ENCODE measurements at regions not wholly inside any gene's neighbourhood (a gene's known extent, or its start where the extent isn't known, plus 50 kb on each side); places are given as distances from the start of the nearest gene placed in this dataset.

DNA sequence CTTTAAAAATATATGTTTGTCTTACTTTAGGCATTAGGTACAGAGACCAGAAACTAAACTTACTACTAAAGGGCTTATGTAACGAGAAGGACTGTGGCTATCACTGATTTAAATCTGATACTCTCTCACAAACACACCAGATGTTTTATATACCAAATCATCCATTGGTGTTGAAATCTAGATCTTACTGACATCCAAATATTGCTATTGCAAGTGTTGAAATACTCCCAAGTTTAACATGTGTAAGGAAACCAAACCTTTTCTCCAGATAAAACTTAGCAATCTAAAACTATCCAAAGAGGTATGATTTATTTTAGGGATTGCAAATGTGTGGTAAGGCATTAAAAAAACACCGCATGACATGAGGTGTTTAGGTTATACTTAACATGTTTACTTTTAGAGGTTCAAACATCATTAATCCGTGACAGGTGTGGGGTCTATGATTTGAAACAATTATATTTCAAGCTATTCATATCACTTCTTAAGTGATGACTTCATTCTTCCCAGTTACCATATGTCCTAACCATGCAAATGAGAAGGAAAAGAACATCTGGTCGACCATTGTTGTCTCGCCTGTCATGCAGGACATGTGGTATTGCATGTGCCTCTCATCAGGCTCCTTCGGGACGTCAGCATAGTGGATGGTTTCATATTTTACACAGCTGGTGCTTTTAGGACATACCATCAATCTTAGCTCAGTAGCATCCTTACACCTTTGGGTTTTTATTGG is 168.3 kb upstream of the SPACA1 start:
- TF ChIP-seq, protein P1, sequence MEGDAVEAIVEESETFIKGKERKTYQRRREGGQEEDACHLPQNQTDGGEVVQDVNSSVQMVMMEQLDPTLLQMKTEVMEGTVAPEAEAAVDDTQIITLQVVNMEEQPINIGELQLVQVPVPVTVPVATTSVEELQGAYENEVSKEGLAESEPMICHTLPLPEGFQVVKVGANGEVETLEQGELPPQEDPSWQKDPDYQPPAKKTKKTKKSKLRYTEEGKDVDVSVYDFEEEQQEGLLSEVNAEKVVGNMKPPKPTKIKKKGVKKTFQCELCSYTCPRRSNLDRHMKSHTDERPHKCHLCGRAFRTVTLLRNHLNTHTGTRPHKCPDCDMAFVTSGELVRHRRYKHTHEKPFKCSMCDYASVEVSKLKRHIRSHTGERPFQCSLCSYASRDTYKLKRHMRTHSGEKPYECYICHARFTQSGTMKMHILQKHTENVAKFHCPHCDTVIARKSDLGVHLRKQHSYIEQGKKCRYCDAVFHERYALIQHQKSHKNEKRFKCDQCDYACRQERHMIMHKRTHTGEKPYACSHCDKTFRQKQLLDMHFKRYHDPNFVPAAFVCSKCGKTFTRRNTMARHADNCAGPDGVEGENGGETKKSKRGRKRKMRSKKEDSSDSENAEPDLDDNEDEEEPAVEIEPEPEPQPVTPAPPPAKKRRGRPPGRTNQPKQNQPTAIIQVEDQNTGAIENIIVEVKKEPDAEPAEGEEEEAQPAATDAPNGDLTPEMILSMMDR (IDR thresholded peaks at IDR 0.05): no peak

DNA sequence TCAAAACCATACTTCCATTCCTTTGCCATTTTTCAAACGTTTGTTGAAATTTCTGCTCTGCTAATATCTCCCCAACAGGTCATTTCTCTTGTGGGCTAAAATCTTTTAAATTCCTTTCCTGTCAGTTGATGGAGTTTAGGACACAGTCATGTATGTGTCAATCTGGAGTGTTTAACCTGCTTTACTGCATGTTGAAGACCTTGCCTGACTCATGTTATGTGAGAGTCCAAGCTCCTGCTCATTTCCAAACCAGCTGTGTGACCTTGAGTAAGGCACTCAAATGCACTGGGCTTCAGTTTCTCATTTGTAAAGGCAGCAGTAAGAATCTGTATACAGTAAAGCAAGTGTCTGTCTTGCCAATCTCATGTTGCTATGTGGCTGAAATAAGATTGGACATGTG is 171.9 kb upstream of the SPACA1 start:
- TF ChIP-seq, protein P1 (IDR thresholded peaks at IDR 0.05): no peak

DNA sequence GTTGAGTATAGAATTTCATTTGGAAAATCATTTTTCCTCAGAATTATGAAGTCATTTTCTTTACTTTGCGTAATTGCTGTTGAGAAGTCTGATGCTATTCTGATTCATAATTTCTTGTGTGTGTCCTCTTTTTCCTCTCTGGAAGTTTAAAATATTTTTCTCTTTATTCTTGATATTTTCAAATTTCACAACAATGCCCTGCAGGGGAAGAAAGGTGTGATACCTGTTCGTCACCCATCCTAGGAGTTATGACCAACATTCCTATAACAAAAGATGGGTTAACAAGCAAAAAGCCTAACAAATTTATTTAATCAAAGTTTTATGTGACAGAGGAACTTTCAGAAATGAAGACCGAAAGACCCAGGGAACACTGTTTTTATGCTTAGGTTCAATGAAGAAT is 171.5 kb upstream of the AKIRIN2 start:
- TF ChIP-seq, protein P1 (IDR thresholded peaks at IDR 0.05): no peak

DNA sequence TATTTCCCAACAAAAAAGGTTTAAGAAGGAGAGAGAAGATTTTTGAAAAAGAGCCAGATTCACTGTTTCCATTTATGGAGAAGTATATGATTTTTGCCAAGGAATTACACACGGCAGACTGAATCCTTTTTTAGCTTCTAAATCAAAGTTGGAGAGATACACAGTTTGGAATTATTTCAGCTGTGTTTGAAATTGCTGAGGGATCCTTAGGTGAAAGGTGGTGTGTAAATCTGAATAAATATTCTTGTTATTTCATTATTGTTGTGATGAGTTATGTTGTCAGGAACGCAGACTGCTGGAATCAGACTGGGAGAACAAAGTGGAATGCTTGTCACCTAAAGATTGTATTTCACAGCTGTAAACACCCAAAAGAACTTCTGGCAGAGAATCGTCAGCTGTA is 168.5 kb upstream of the AKIRIN2 start:
- TF ChIP-seq, protein P1 (IDR thresholded peaks at IDR 0.05): no peak

DNA sequence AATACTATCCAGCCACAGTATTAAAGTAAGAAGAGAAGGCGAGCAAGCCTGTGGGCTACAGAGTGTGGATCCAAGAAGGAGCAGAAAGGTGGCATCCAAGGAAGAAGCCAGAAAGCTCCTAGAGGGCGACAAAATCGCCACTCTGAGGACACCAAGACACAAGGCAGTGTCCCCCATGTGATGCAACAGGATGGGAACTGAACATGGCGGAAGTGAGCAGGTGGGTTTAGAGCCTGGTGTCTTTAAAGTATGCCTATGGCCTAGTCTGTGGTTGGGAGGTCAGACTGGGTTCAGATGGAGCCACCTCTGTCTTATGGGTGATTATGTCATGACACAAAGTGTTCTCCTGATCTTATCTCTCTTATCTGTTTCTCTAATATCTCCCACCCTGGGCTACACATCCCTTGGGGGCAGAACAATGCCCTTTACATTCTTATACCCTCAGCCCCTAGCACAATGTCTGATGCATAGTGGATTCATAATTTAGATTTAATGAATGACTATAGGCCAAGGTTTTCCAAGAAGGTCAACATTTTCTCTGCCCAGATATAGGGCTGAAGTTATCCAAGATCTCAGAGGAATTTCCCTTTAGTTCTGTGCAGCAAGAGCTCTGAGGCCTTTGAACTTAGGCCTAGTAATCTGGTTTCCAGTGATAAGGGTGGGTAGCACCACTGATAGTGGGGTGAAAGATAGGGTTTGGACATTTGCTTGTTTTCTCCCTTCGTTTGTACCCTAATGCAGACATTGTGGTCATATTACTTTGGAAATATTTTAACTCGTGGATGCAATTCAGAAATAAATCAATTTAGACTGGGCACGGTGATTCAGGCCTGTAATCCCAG is 167.3 kb upstream of the AKIRIN2 start:
- TF ChIP-seq, protein P1 (IDR thresholded peaks at IDR 0.05): no peak

DNA sequence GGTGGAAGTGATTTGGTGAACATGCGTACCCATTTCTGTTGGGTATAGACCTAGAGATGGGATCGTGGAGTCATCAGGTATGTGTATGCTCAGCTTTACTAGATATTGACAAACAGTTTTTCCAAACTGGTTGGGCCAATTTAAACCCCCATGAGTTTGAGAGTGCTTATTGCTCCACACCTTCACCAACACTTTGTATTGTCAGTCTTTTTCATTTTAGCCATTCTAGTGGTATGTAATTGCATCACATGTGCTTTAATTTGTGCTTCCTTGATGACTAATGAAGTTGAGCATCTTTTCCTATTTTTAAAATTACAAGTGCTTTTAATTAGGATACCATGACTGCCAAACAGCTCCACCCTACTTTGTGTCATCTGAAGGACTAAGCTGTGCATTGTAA is 158.9 kb upstream of the AKIRIN2 start:
- TF ChIP-seq, protein P1 (IDR thresholded peaks at IDR 0.05): no peak

DNA sequence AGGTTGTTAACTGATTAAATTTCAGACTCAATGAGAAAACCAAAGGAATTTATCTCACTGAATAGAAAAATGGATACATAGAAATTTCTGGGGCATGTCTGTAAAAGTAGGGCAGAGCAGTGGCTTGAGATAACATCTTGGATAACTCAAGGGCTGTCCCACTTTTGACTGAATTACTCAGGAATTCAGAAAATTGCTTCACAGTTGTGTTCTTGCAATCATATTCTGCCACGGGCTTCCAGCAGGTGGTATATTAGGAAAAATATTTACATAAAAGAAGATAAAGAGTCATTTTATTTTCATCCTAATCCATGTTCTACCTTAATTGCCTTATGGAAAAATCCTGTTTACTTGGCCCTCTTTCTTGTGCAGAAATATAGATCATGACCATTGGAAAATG is 156.4 kb upstream of the AKIRIN2 start:
- TF ChIP-seq, protein P1 (IDR thresholded peaks at IDR 0.05): no peak

Measured in LNCAP (cell line).